ENCODE measurements at regions not wholly inside any gene's neighbourhood (a gene's known extent, or its start where the extent isn't known, plus 50 kb on each side); places are given as distances from the start of the nearest gene placed in this dataset.

- TF ChIP-seq ZNF366 (tag by site-specific recombination; conservative IDR thresholded peaks at IDR 0.05) (no peak), ZBTB7A (tag by site-specific recombination; IDR thresholded peaks at IDR 0.05; ENCODE audit: low read depth) (no peak), ZNF274 (IDR thresholded peaks at IDR 0.05; ENCODE audit: low read length) (no peak), ZNF274 (tag by site-specific recombination; IDR thresholded peaks at IDR 0.05; ENCODE audit: borderline replicate concordance) (no peak), ZNF560 (tag by site-specific recombination; IDR thresholded peaks at IDR 0.05; ENCODE audit: borderline replicate concordance) (no peak), SP2 (tag by site-specific recombination; IDR thresholded peaks at IDR 0.05) (no peak), ZNF747 (tag by site-specific recombination; IDR thresholded peaks at IDR 0.05) (no peak), YY1 (tag by site-specific recombination; IDR thresholded peaks at IDR 0.05) (no peak), ZSCAN16 (tag by site-specific recombination; IDR thresholded peaks at IDR 0.05) (no peak), ZNF266 (tag by site-specific recombination; IDR thresholded peaks at IDR 0.05; ENCODE audit: low read depth) (no peak), RBAK (tag by site-specific recombination; IDR thresholded peaks at IDR 0.05) (no peak)
- TF ChIP-seq, protein P1, sequence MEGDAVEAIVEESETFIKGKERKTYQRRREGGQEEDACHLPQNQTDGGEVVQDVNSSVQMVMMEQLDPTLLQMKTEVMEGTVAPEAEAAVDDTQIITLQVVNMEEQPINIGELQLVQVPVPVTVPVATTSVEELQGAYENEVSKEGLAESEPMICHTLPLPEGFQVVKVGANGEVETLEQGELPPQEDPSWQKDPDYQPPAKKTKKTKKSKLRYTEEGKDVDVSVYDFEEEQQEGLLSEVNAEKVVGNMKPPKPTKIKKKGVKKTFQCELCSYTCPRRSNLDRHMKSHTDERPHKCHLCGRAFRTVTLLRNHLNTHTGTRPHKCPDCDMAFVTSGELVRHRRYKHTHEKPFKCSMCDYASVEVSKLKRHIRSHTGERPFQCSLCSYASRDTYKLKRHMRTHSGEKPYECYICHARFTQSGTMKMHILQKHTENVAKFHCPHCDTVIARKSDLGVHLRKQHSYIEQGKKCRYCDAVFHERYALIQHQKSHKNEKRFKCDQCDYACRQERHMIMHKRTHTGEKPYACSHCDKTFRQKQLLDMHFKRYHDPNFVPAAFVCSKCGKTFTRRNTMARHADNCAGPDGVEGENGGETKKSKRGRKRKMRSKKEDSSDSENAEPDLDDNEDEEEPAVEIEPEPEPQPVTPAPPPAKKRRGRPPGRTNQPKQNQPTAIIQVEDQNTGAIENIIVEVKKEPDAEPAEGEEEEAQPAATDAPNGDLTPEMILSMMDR (tag by site-specific recombination; IDR thresholded peaks at IDR 0.05) = no peak
These were observed 399.2 kb downstream of the IPO8 start for GRCh38 chr12:30296486-30296885.

Data from HEK293 (cell line).